SK-N-SH treated with all-trans-retinoic acid at 6 μM for 48 hours (cell line): ENCODE measurements at regions not wholly inside any gene's neighbourhood (a gene's known extent, or its start where the extent isn't known, plus 50 kb on each side); places are given as distances from the start of the nearest gene placed in this dataset.

ENCODE experiments used
- CREB5 ChIP-seq: fragments of 250-450 bp; sonication (Bioruptor Pico); IDR thresholded peaks from 2 replicates; pipeline ENCODE4 v1.5.1; 2020; ENCODE audit warnings: low read depth, mild to moderate bottlenecking, moderate library complexity
- TCF4 ChIP-seq: fragments of 250-450 bp; sonication (Bioruptor Pico); IDR thresholded peaks from 2 replicates; pipeline ENCODE4 v1.8.0; 2021; ENCODE audit warnings: mild to moderate bottlenecking, moderate library complexity, borderline replicate concordance
- TOX ChIP-seq: fragments of 250-450 bp; sonication (Bioruptor Pico); IDR thresholded peaks from 2 replicates; pipeline ENCODE4 v1.8.0; 2021; ENCODE audit warnings: mild to moderate bottlenecking, moderate library complexity, borderline replicate concordance

DNA sequence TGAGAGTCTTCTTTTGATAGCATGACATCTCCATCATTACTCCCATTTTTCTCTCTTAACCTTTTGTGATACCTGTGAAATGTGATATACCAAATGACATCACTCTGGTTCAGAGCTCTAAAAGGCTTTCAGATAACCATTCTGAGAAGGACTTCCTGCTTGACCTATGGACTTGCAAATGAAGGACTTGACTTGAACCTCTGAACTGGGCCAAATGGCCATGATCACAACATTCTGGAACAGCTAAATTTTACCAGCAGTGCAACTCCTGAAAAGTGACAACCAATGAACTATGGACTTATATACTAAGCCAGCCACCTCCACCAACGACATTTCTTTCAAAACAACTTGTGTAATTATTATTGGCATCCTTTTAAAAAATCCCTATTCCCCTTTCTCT lies 1085.8 kb upstream of the CITED2 start:
- TF ChIP-seq CREB5 (CRISPR knock-in tag) (no peak), TOX (no peak), TCF4 (CRISPR knock-in tag) (no peak)
